ENCODE measurements at regions not wholly inside any gene's neighbourhood (a gene's known extent, or its start where the extent isn't known, plus 50 kb on each side); places are given as distances from the start of the nearest gene placed in this dataset.

- CTCF ChIA-PET = no interaction called here
Measured at GRCh38 chr6:147805155-147805554, 296.7 kb downstream of the SAMD5 start.

GRCh38 chr6:147806697-147807096 lies 298.2 kb downstream of the SAMD5 start:
- POLR2A ChIA-PET = no interaction called here
- CTCF ChIA-PET = no interaction called here
- Mint-ChIP-seq H3K36me3 (ENCODE audit: low read depth) (no peaks in the 10 kb centered on the region), H3K4me1 (no peaks in the 10 kb centered on the region), H3K27ac (no peak overlapping the region), H3K27me3 (no peaks in the 10 kb centered on the region), H3K9me3 (peaks cover 6% of the 10 kb centered on the region), H3K4me3 (no peak overlapping the region)
- TF ChIP-seq CTCF (IDR thresholded peaks at IDR 0.05) = no peak
- DNase-seq (no peak), ATAC-seq (ENCODE audit: low read depth) (no peak)
- intact Hi-C loops (cut with micrococcal nuclease) = no loop called here

More at GRCh38 chr6:147805155-147805554, 296.7 kb downstream of the SAMD5 start:
- ATAC-seq (ENCODE audit: low read depth) = no peak
- H3K27ac Mint-ChIP-seq = no peak overlapping the region
- no peak for DNase-seq
- peaks cover 6% of the 10 kb centered on the region for H3K9me3 Mint-ChIP-seq
- no peak overlapping the region for H3K4me3 Mint-ChIP-seq
- intact Hi-C loops (cut with micrococcal nuclease) = no loop called here
- H3K27me3 Mint-ChIP-seq = no peaks in the 10 kb centered on the region
- TF ChIP-seq CTCF (IDR thresholded peaks at IDR 0.05) = no peak
- POLR2A ChIA-PET = no interaction called here
- H3K36me3 Mint-ChIP-seq (ENCODE audit: low read depth) = no peaks in the 10 kb centered on the region
- H3K4me1 Mint-ChIP-seq = no peaks in the 10 kb centered on the region

GRCh38 chr6:147808640-147809039 lies 300.1 kb downstream of the SAMD5 start:
- POLR2A ChIA-PET = no interaction called here
- intact Hi-C loops (cut with micrococcal nuclease) = no loop called here
- Mint-ChIP-seq H3K4me3 (no peak overlapping the region), H3K9me3 (peaks cover 6% of the 10 kb centered on the region), H3K27me3 (no peaks in the 10 kb centered on the region), H3K36me3 (ENCODE audit: low read depth) (no peaks in the 10 kb centered on the region), H3K4me1 (no peaks in the 10 kb centered on the region), H3K27ac (no peak overlapping the region)
- ATAC-seq (ENCODE audit: low read depth) = no peak
- CTCF ChIA-PET = no interaction called here
- no peak for DNase-seq
- no peak for TF ChIP-seq CTCF (IDR thresholded peaks at IDR 0.05)

GRCh38 chr6:147811913-147812629 lies 303.6 kb downstream of the SAMD5 start:
- H3K27me3 Mint-ChIP-seq = no peaks in the 10 kb centered on the region
- no peak for DNase-seq
- no peaks in the 10 kb centered on the region for H3K36me3 Mint-ChIP-seq (ENCODE audit: low read depth)
- intact Hi-C loops (cut with micrococcal nuclease) = no loop called here
- no peak for TF ChIP-seq CTCF (IDR thresholded peaks at IDR 0.05)
- no peak overlapping the region for H3K27ac Mint-ChIP-seq
- POLR2A ChIA-PET = no interaction called here
- H3K4me1 Mint-ChIP-seq = no peaks in the 10 kb centered on the region
- H3K4me3 Mint-ChIP-seq = no peak overlapping the region
- CTCF ChIA-PET = no interaction called here
- ATAC-seq (ENCODE audit: low read depth) = no peak
- no peaks in the 10 kb centered on the region for H3K9me3 Mint-ChIP-seq

- no peaks in the 10 kb centered on the region for H3K27me3 Mint-ChIP-seq
- H3K4me3 Mint-ChIP-seq = no peak overlapping the region
- no peaks in the 10 kb centered on the region for H3K9me3 Mint-ChIP-seq
- ATAC-seq (ENCODE audit: low read depth) = no peak
- intact Hi-C loops (cut with micrococcal nuclease) = no loop called here
- no peak for DNase-seq
- H3K36me3 Mint-ChIP-seq (ENCODE audit: low read depth) = no peaks in the 10 kb centered on the region
- no peak for TF ChIP-seq CTCF (IDR thresholded peaks at IDR 0.05)
- no peaks in the 10 kb centered on the region for H3K4me1 Mint-ChIP-seq
- H3K27ac Mint-ChIP-seq = no peak overlapping the region
- POLR2A ChIA-PET = no interaction called here
- CTCF ChIA-PET = no interaction called here
Measured at GRCh38 chr6:147817042-147817689, 308.7 kb downstream of the SAMD5 start.
